HepG2 (cell line): ENCODE measurements at regions not wholly inside any gene's neighbourhood (a gene's known extent, or its start where the extent isn't known, plus 50 kb on each side); places are given as distances from the start of the nearest gene placed in this dataset.

Experiments
- ATAC-seq: fragments of 200-7000 bp; cut with Tn5 transposase; 3 replicates; pipeline ENCODE4 v1.9.1; 2020; ENCODE audit warnings: mild to moderate bottlenecking, moderate library complexity
- BruUV-seq: library from RNA; stranded (reverse); fragments of 400-500 nt; replicated peaks from 2 replicates; lab custom pipeline; 2021; lab: Mats Ljungman, UMichigan
- CTCF ChIA-PET: fragments of 300-600 bp; formaldehyde crosslinking; extraction: SDS; loops from one replicate; lab custom pipeline; 2021; ENCODE audit warnings: low total read pairs, inconsistent platforms, low intra/inter-chr PET ratio; lab: Yijun Ruan, JAX
- POLR2A ChIA-PET: fragments of 350-600 bp; sonication (Branson Sonifier 250); formaldehyde crosslinking; loops from one replicate; lab custom pipeline; 2020; ENCODE audit warnings: antibody characterized with exemption, inconsistent platforms; lab: Yijun Ruan, JAX
- DNase-seq: peaks from one replicate; pipeline ENCODE4 v3.0.0-alpha.2; 2015; ENCODE audit warnings: low spot score
- FAIRE-seq: peaks from 3 replicates; lab custom pipeline; 2011; peaks lifted over from hg19 to GRCh38; lab: Jason Lieb, UNC
- H2AFZ ChIP-seq: one replicate; pipeline ENCODE4 v1.6.1; 2011; ENCODE audit warnings: low read length, inconsistent platforms
- H3K27ac ChIP-seq: fragments of 300-600 bp; 3 replicates; pipeline ENCODE4 v1.8.0; 2011; ENCODE audit warnings: mixed run types, mild to moderate bottlenecking, mixed read lengths, low read length, inconsistent platforms; ENCODE audit not compliant: insufficient read depth; ENCODE audit errors: extremely low read length
- H3K27me3 ChIP-seq, 2 experiments: fragments of 200-600 bp in 1 of 2; 2 replicates in 1 of 2; 3 replicates in 1 of 2; pipeline versions ENCODE4 v1.6.0 to v1.8.0; 2011; ENCODE audit warnings: low read length in 2 of 2, mild to moderate bottlenecking in 2 of 2, moderate library complexity in 2 of 2, inconsistent platforms in 1 of 2; ENCODE audit not compliant: insufficient read depth in 2 of 2, control insufficient read depth in 1 of 2
- H3K36me3 ChIP-seq, 2 experiments: fragments of 200-600 bp in 1 of 2; replicated peaks in 1 of 2; 2 replicates in 1 of 2; 3 replicates in 1 of 2; pipeline versions ENCODE4 v1.5.1 to v1.8.0; 2011; ENCODE audit warnings: low read length in 2 of 2, inconsistent platforms in 1 of 2; ENCODE audit not compliant: insufficient read depth in 2 of 2, control insufficient read depth in 1 of 2
- H3K4me1 ChIP-seq: 2 replicates; pipeline ENCODE4 v1.5.1; 2012; ENCODE audit warnings: low read length, inconsistent platforms; ENCODE audit not compliant: insufficient read depth
- H3K4me2 ChIP-seq: 2 replicates; pipeline ENCODE4 v1.6.0; 2011; ENCODE audit warnings: low read depth, low read length, inconsistent platforms
- H3K4me3 ChIP-seq, 3 experiments: fragments of 200-600 bp in 1 of 3; sonication (generic), shearing (Covaris generic) in 1 of 3; replicated peaks in 1 of 3; 2 replicates each; pipeline ENCODE4 v1.5.1; 2011 to 2016; ENCODE audit warnings: low read length in 3 of 3, inconsistent platforms in 2 of 3, low read depth in 2 of 3, mild to moderate bottlenecking in 2 of 3, control low read depth in 1 of 3, mixed read lengths in 1 of 3; ENCODE audit not compliant: insufficient read depth in 1 of 3
- H3K79me2 ChIP-seq: one replicate; pipeline ENCODE4 v1.6.1; 2011; ENCODE audit warnings: low read length, inconsistent platforms; ENCODE audit not compliant: insufficient read depth
- H3K9ac ChIP-seq: 2 replicates; pipeline ENCODE4 v1.6.0; 2011; ENCODE audit warnings: mild to moderate bottlenecking, low read depth, low read length, inconsistent platforms; ENCODE audit not compliant: insufficient read depth
- H3K9me3 ChIP-seq: 2 replicates; pipeline ENCODE4 v1.5.1; 2012; ENCODE audit warnings: mild to moderate bottlenecking, low read length
- H4K20me1 ChIP-seq: 2 replicates; pipeline ENCODE4 v1.6.0; 2011; ENCODE audit warnings: inconsistent platforms, mild to moderate bottlenecking, low read length, moderate library complexity; ENCODE audit not compliant: insufficient read depth
- CTCF ChIP-seq: sonication (generic); formaldehyde crosslinking; IDR thresholded peaks from 2 replicates; pipeline ENCODE4 v1.5.0; 2020; ENCODE audit warnings: mild to moderate bottlenecking, missing genetic modification reagents, moderate library complexity
- FOXJ3 ChIP-seq: sonication (generic); formaldehyde crosslinking; IDR thresholded peaks from 2 replicates; pipeline ENCODE4 v1.4.0; 2020; ENCODE audit warnings: missing genetic modification reagents, mild to moderate bottlenecking, borderline replicate concordance
- MTF2 ChIP-seq: sonication (generic); formaldehyde crosslinking; IDR thresholded peaks from 2 replicates; pipeline ENCODE4 v1.5.0; 2020; ENCODE audit warnings: missing genetic modification reagents, borderline replicate concordance
- RBAK ChIP-seq: sonication (generic); formaldehyde crosslinking; IDR thresholded peaks from 2 replicates; pipeline ENCODE4 v1.5.1; 2020; ENCODE audit warnings: mild to moderate bottlenecking, missing genetic modification reagents
- RFXAP ChIP-seq: sonication (generic); formaldehyde crosslinking; IDR thresholded peaks from 2 replicates; pipeline ENCODE4 v1.4.0; 2020; ENCODE audit warnings: missing genetic modification reagents, borderline replicate concordance
- TFDP1 ChIP-seq: IDR thresholded peaks from 2 replicates; pipeline ENCODE4 v1.6.1; 2016; ENCODE audit warnings: missing compliant biosample characterization, missing genetic modification reagents, borderline replicate concordance
- TRIM22 ChIP-seq: fragments of 450-650 bp; IDR thresholded peaks from 2 replicates; pipeline ENCODE4 v1.6.1; 2017
- ZKSCAN8 ChIP-seq: IDR thresholded peaks from 2 replicates; pipeline ENCODE4 v1.6.1; 2016; ENCODE audit warnings: borderline replicate concordance, missing genetic modification reagents, missing compliant biosample characterization
- ZNF143 ChIP-seq: sonication (generic); formaldehyde crosslinking; IDR thresholded peaks from 2 replicates; pipeline ENCODE4 v1.4.0; 2020; ENCODE audit warnings: missing genetic modification reagents
- ZNF414 ChIP-seq: sonication (generic); formaldehyde crosslinking; IDR thresholded peaks from 2 replicates; pipeline ENCODE4 v1.5.0; 2020; ENCODE audit warnings: missing genetic modification reagents
- ZNF737 ChIP-seq: sonication (generic); formaldehyde crosslinking; IDR thresholded peaks from 2 replicates; pipeline ENCODE4 v1.5.0; 2020; ENCODE audit warnings: missing genetic modification reagents, mild to moderate bottlenecking, borderline replicate concordance
- ZNF891 ChIP-seq: sonication (generic); formaldehyde crosslinking; IDR thresholded peaks from 2 replicates; pipeline ENCODE4 v1.5.0; 2020; ENCODE audit warnings: mild to moderate bottlenecking, missing genetic modification reagents
- WGBS: methylation state at CpG from one replicate; pipeline ENCODE4 v1.1.6; 2017; ENCODE audit warnings: low lambda C conversion rate; 5-methylcytosine and 5-hydroxymethylcytosine counted together
- in situ Hi-C: cut with HindIII; loops from 2 replicates; pipeline ENCODE4 v1.10.0; 2017; ENCODE audit warnings: low pct_unique_long_range_greater_than_20kb; ENCODE audit not compliant: extremely low pct_ligation_motif_present
- intact Hi-C: fragments of 100-400 bp; cut with micrococcal nuclease; formaldehyde crosslinking; loops from one replicate; pipeline ENCODE4 v1.10.0; 2022; ENCODE audit not compliant: unreplicated experiment

GRCh38 chr2:224142397-224143312, 103.6 kb upstream of the SERPINE2 start:
- BruUV-seq = no TSS peak

More at GRCh38 chr2:224142397-224143312, 103.6 kb upstream of the SERPINE2 start:
- no peak for ATAC-seq
- Histone ChIP-seq H4K20me1 (no peaks in the 10 kb centered on the region), H3K9ac (no peak overlapping the region), H2AFZ (no peak overlapping the region), H3K27me3 (peaks cover 0 to 2% of the 10 kb centered on the region in 2 experiments; a peak in 1 of 5 replicates), H3K4me1 (peaks cover 60% of the 10 kb centered on the region), H3K4me2 (no peak overlapping the region), H3K9me3 (no peaks in the 10 kb centered on the region), H3K4me3 (no peak overlapping the region), H3K36me3 (no peaks in the 10 kb centered on the region), H3K27ac (no peak overlapping the region), H3K79me2 (no peaks in the 10 kb centered on the region)
- intact Hi-C loops (no loop called here), in situ Hi-C loops (no loop called here)
- WGBS = 86% methylated on average over 4 of the region's 4 CpGs
- ChIA-PET POLR2A (no interaction called here), CTCF (no interaction called here)
- TF ChIP-seq ZNF891 (CRISPR knock-in tag) (no peak), MTF2 (CRISPR knock-in tag) (no peak), FOXJ3 (CRISPR knock-in tag) (no peak), ZNF414 (no peak), ZNF737 (no peak), CTCF (CRISPR knock-in tag) (no peak), TRIM22 (no peak), TFDP1 (no peak), ZNF143 (CRISPR knock-in tag) (no peak), ZKSCAN8 (no peak), RBAK (CRISPR knock-in tag) (no peak), RFXAP (CRISPR knock-in tag) (no peak)
- no peak for FAIRE-seq
- no peak for DNase-seq
